ENCODE measurements at regions not wholly inside any gene's neighbourhood (a gene's known extent, or its start where the extent isn't known, plus 50 kb on each side); places are given as distances from the start of the nearest gene placed in this dataset.

GRCh38 chr18:43931439-43931838 is 654.1 kb upstream of the SYT4 start:
- 67% methylated on average over 3 of the region's 3 CpGs for WGBS

DNA sequence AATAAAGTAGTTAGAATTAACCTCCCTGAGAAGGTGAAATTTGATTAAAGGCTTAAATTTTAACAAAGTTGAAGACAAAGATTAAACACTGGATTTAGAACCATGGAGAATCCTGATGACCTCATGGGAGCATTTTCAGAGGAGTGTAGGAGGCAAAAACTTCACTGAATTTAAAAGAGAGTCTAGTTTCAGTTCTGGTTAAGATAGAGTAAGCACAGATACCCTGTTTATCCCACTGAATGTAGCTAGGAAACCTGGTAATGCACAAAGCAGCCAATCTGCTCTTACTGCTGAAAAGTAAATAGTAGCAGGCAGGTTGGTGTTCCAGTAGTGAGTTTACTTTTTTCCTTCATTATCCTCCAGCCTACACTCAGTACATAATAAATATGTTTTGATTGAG is 654.9 kb upstream of the SYT4 start:
- no peak overlapping the region for H3K4me3 ChIP-seq (ENCODE audit: low read length)
- H3K9me3 ChIP-seq (ENCODE audit: control insufficient read depth, low read length) = no peaks in the 10 kb centered on the region
- no peak for DNase-seq
- intact Hi-C loops (cut with DNase I) = no loop called here
- no peak overlapping the region for H3K27ac ChIP-seq (ENCODE audit: low read length)
- H3K27me3 ChIP-seq (ENCODE audit: control insufficient read depth, insufficient read depth) = no peaks in the 10 kb centered on the region
- no peaks in the 10 kb centered on the region for H3K4me1 ChIP-seq (ENCODE audit: control insufficient read depth, insufficient read depth, low read length)
- no peak for ATAC-seq

More at GRCh38 chr18:43931439-43931838, 654.1 kb upstream of the SYT4 start:
- DNase-seq = no peak
- H3K27me3 ChIP-seq (ENCODE audit: control insufficient read depth, insufficient read depth) = no peaks in the 10 kb centered on the region
- intact Hi-C loops (cut with DNase I) = no loop called here
- no peaks in the 10 kb centered on the region for H3K9me3 ChIP-seq (ENCODE audit: control insufficient read depth, low read length)
- no peak for ATAC-seq
- H3K4me1 ChIP-seq (ENCODE audit: control insufficient read depth, insufficient read depth, low read length) = no peaks in the 10 kb centered on the region
- H3K27ac ChIP-seq (ENCODE audit: low read length) = no peak overlapping the region
- no peak overlapping the region for H3K4me3 ChIP-seq (ENCODE audit: low read length)

- Histone ChIP-seq H3K9me3 (ENCODE audit: control insufficient read depth, low read length) (no peaks in the 10 kb centered on the region), H3K27ac (ENCODE audit: low read length) (no peak overlapping the region), H3K4me1 (ENCODE audit: control insufficient read depth, insufficient read depth, low read length) (no peaks in the 10 kb centered on the region), H3K27me3 (ENCODE audit: control insufficient read depth, insufficient read depth) (no peaks in the 10 kb centered on the region), H3K4me3 (ENCODE audit: low read length) (no peak overlapping the region)
- 71% methylated on average over 5 of the region's 5 CpGs for WGBS
- ATAC-seq (no peak), DNase-seq (no peak)
- intact Hi-C loops (cut with DNase I) = no loop called here
These were observed 655.9 kb upstream of the SYT4 start for GRCh38 chr18:43933177-43933576.

GRCh38 chr18:43934322-43934721 is 657.0 kb upstream of the SYT4 start:
- WGBS = 85% methylated on average over 1 of the region's 1 CpG
- H3K4me1 ChIP-seq (ENCODE audit: control insufficient read depth, insufficient read depth, low read length) = no peaks in the 10 kb centered on the region
- DNase-seq (no peak), ATAC-seq (no peak)
- no peaks in the 10 kb centered on the region for H3K27me3 ChIP-seq (ENCODE audit: control insufficient read depth, insufficient read depth)
- intact Hi-C loops (cut with DNase I) = no loop called here
- no peaks in the 10 kb centered on the region for H3K9me3 ChIP-seq (ENCODE audit: control insufficient read depth, low read length)
- H3K4me3 ChIP-seq (ENCODE audit: low read length) = no peak overlapping the region
- no peak overlapping the region for H3K27ac ChIP-seq (ENCODE audit: low read length)

- Histone ChIP-seq H3K4me3 (ENCODE audit: low read length) (no peak overlapping the region), H3K9me3 (ENCODE audit: control insufficient read depth, low read length) (no peaks in the 10 kb centered on the region), H3K4me1 (ENCODE audit: control insufficient read depth, insufficient read depth, low read length) (no peaks in the 10 kb centered on the region), H3K27me3 (ENCODE audit: control insufficient read depth, insufficient read depth) (no peaks in the 10 kb centered on the region), H3K27ac (ENCODE audit: low read length) (no peak overlapping the region)
- 52% methylated on average over 4 of the region's 4 CpGs for WGBS
- DNase-seq = no peak
- ATAC-seq = no peak
- intact Hi-C loops (cut with DNase I) = no loop called here
These were observed 657.6 kb upstream of the SYT4 start for GRCh38 chr18:43934781-43935471.

DNA sequence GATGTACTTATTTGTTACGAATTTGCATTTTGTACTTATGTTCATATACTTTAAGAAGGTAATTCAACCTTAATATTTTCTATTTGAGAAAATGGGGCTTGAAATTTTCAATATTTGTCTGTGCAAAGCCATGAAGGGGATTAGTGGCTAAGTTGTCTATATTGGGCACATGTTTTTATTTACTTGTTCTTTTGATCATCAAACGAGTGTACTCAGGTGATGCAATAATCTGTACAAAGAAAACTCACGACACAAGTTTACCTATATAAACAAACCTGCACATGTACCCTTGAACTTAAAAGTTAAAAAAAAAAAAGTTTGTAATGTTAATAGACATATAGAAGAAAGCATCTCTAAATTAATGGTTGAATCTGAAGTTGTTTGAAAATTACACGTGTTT is 658.9 kb upstream of the SYT4 start:
- H3K4me3 ChIP-seq (ENCODE audit: low read length) = no peak overlapping the region
- H3K27ac ChIP-seq (ENCODE audit: low read length) = no peak overlapping the region
- intact Hi-C loops (cut with DNase I) = no loop called here
- WGBS = 86% methylated on average over 4 of the region's 4 CpGs
- no peaks in the 10 kb centered on the region for H3K9me3 ChIP-seq (ENCODE audit: control insufficient read depth, low read length)
- DNase-seq (no peak), ATAC-seq (no peak)
- no peaks in the 10 kb centered on the region for H3K4me1 ChIP-seq (ENCODE audit: control insufficient read depth, insufficient read depth, low read length)
- no peaks in the 10 kb centered on the region for H3K27me3 ChIP-seq (ENCODE audit: control insufficient read depth, insufficient read depth)

GRCh38 chr18:43949291-43949690 is 672.0 kb upstream of the SYT4 start:
- ATAC-seq = no peak
- 83% methylated on average over 2 of the region's 2 CpGs for WGBS

DNA sequence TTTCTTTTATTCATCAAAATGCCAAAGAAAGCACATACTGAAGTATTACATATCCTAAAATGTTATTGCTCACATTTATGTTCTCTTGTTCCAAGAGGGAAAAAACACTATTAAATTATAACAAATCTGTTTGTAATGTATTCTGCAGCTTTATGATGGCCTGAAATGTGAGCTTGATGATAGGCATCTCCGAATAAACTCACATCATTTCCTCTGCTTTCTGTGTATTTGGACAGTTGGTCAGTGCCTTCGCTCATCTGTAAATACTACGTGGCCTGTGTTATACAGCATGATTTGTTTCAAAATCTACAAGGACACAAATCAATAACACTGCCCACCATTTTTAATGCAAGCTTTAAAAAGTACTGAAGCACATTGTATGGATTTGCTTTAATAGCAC is 672.8 kb upstream of the SYT4 start:
- no peak for ATAC-seq
- DNase-seq = no peak
- Histone ChIP-seq H3K4me3 (ENCODE audit: low read length) (no peak overlapping the region), H3K27ac (ENCODE audit: low read length) (no peak overlapping the region), H3K27me3 (ENCODE audit: control insufficient read depth, insufficient read depth) (no peaks in the 10 kb centered on the region), H3K9me3 (ENCODE audit: control insufficient read depth, low read length) (no peaks in the 10 kb centered on the region), H3K4me1 (ENCODE audit: control insufficient read depth, insufficient read depth, low read length) (no peaks in the 10 kb centered on the region)
- intact Hi-C loops (cut with DNase I) = no loop called here
- WGBS = 92% methylated on average over 3 of the region's 3 CpGs

More at GRCh38 chr18:43949291-43949690, 672.0 kb upstream of the SYT4 start:
- H3K4me1 ChIP-seq (ENCODE audit: control insufficient read depth, insufficient read depth, low read length) = no peaks in the 10 kb centered on the region
- no peak overlapping the region for H3K4me3 ChIP-seq (ENCODE audit: low read length)
- H3K27ac ChIP-seq (ENCODE audit: low read length) = no peak overlapping the region
- H3K9me3 ChIP-seq (ENCODE audit: control insufficient read depth, low read length) = no peaks in the 10 kb centered on the region
- intact Hi-C loops (cut with DNase I) = no loop called here
- no peak for DNase-seq
- H3K27me3 ChIP-seq (ENCODE audit: control insufficient read depth, insufficient read depth) = no peaks in the 10 kb centered on the region

GRCh38 chr18:43952398-43952797 is 675.1 kb upstream of the SYT4 start:
- ATAC-seq = no peak
- intact Hi-C loops (cut with DNase I) = no loop called here
- no peaks in the 10 kb centered on the region for H3K9me3 ChIP-seq (ENCODE audit: control insufficient read depth, low read length)
- no peaks in the 10 kb centered on the region for H3K27me3 ChIP-seq (ENCODE audit: control insufficient read depth, insufficient read depth)
- no peak overlapping the region for H3K4me3 ChIP-seq (ENCODE audit: low read length)
- WGBS = 81% methylated on average over 3 of the region's 3 CpGs
- no peak overlapping the region for H3K27ac ChIP-seq (ENCODE audit: low read length)
- DNase-seq = no peak
- no peaks in the 10 kb centered on the region for H3K4me1 ChIP-seq (ENCODE audit: control insufficient read depth, insufficient read depth, low read length)

DNA sequence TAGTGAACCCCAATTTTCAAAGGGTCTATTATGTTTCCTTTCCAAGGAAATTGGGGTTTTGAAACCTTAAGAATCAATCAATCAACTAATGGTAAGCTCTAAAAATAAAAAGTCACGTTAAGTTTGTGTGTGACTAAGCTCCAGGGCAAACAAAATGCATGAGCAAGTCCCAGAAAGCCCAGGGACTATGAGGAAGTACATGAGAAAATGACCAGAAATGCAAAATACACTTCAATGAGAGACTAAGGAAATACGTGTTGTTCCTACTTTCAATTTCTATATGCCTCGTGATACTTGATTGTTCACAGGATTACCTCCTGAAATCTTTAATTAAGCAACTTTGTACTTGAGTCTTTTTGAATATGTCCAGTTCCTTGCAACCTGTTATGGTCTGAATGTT is 684.4 kb upstream of the SYT4 start:
- H3K9me3 ChIP-seq (ENCODE audit: control insufficient read depth, low read length) = no peaks in the 10 kb centered on the region
- intact Hi-C loops (cut with DNase I) = no loop called here
- no peaks in the 10 kb centered on the region for H3K27me3 ChIP-seq (ENCODE audit: control insufficient read depth, insufficient read depth)
- DNase-seq = no peak
- H3K4me1 ChIP-seq (ENCODE audit: control insufficient read depth, insufficient read depth, low read length) = no peaks in the 10 kb centered on the region
- no peak overlapping the region for H3K4me3 ChIP-seq (ENCODE audit: low read length)
- ATAC-seq = no peak
- 60% methylated on average over 3 of the region's 3 CpGs for WGBS
- no peak overlapping the region for H3K27ac ChIP-seq (ENCODE audit: low read length)

- no peaks in the 10 kb centered on the region for H3K4me1 ChIP-seq (ENCODE audit: control insufficient read depth, insufficient read depth, low read length)
- DNase-seq (no peak), ATAC-seq (no peak)
- no peaks in the 10 kb centered on the region for H3K9me3 ChIP-seq (ENCODE audit: control insufficient read depth, low read length)
- H3K27me3 ChIP-seq (ENCODE audit: control insufficient read depth, insufficient read depth) = no peaks in the 10 kb centered on the region
- WGBS = 96% methylated on average over 1 of the region's 1 CpG
- H3K27ac ChIP-seq (ENCODE audit: low read length) = no peak overlapping the region
- no peak overlapping the region for H3K4me3 ChIP-seq (ENCODE audit: low read length)
- intact Hi-C loops (cut with DNase I) = no loop called here
These were observed 687.4 kb upstream of the SYT4 start for GRCh38 chr18:43964666-43965065.

DNA sequence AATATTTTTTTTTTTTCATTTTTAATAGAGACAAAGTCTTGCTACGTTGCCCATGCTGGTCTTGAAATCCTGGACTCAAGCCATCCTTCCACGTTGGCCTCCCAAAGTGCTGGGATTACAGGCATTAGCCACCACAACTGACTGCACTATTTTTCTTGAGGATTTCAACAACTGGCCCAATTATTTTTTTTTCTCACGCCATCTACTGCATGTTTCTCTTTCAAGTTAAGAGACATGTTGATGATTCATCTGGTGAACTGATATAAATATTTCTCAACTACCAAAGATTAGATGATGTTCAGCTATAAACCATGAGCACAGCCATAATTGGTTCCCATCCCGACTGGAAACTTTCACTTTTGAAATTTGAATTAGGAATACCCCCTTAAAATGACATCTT is 688.4 kb upstream of the SYT4 start:
- Histone ChIP-seq H3K9me3 (ENCODE audit: control insufficient read depth, low read length) (no peaks in the 10 kb centered on the region), H3K4me1 (ENCODE audit: control insufficient read depth, insufficient read depth, low read length) (no peaks in the 10 kb centered on the region), H3K4me3 (ENCODE audit: low read length) (no peak overlapping the region), H3K27ac (ENCODE audit: low read length) (no peak overlapping the region), H3K27me3 (ENCODE audit: control insufficient read depth, insufficient read depth) (no peaks in the 10 kb centered on the region)
- intact Hi-C loops (cut with DNase I) = no loop called here
- ATAC-seq (no peak), DNase-seq (no peak)
- WGBS = 72% methylated on average over 4 of the region's 4 CpGs

All from right cardiac atrium (tissue), 5 donors.